ENCODE measurements at regions not wholly inside any gene's neighbourhood (a gene's known extent, or its start where the extent isn't known, plus 50 kb on each side); places are given as distances from the start of the nearest gene placed in this dataset.

- TF ChIP-seq, protein P1, sequence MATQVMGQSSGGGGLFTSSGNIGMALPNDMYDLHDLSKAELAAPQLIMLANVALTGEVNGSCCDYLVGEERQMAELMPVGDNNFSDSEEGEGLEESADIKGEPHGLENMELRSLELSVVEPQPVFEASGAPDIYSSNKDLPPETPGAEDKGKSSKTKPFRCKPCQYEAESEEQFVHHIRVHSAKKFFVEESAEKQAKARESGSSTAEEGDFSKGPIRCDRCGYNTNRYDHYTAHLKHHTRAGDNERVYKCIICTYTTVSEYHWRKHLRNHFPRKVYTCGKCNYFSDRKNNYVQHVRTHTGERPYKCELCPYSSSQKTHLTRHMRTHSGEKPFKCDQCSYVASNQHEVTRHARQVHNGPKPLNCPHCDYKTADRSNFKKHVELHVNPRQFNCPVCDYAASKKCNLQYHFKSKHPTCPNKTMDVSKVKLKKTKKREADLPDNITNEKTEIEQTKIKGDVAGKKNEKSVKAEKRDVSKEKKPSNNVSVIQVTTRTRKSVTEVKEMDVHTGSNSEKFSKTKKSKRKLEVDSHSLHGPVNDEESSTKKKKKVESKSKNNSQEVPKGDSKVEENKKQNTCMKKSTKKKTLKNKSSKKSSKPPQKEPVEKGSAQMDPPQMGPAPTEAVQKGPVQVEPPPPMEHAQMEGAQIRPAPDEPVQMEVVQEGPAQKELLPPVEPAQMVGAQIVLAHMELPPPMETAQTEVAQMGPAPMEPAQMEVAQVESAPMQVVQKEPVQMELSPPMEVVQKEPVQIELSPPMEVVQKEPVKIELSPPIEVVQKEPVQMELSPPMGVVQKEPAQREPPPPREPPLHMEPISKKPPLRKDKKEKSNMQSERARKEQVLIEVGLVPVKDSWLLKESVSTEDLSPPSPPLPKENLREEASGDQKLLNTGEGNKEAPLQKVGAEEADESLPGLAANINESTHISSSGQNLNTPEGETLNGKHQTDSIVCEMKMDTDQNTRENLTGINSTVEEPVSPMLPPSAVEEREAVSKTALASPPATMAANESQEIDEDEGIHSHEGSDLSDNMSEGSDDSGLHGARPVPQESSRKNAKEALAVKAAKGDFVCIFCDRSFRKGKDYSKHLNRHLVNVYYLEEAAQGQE (IDR thresholded peaks at IDR 0.05; ENCODE audit: low read depth) = no peak
- TF ChIP-seq EZH2 (IDR thresholded peaks at IDR 0.05) (no peak), CTCF (IDR thresholded peaks at IDR 0.05 in 2 of 3, conservative IDR thresholded peaks at IDR 0.05 in 1 of 3; ENCODE audit: borderline replicate concordance in 1 of 3, insufficient read depth in 1 of 3, low read depth in 2 of 3, low read length in 2 of 3) (no peak), POLR2A (IDR thresholded peaks at IDR 0.05; ENCODE audit: borderline replicate concordance, extremely low read depth, insufficient read depth, insufficient read length) (no peak)
- TF ChIP-seq, protein P2, sequence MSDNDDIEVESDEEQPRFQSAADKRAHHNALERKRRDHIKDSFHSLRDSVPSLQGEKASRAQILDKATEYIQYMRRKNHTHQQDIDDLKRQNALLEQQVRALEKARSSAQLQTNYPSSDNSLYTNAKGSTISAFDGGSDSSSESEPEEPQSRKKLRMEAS (IDR thresholded peaks at IDR 0.05) = no peak
Observed at GRCh38 chr7:155220903-155221302, 76.8 kb upstream of the INSIG1 start.
